Right lobe of liver (tissue), 6 donors: ENCODE measurements at regions not wholly inside any gene's neighbourhood (a gene's known extent, or its start where the extent isn't known, plus 50 kb on each side); places are given as distances from the start of the nearest gene placed in this dataset.
"Not testable (repeated sequence)": the region's sequence is repeated elsewhere in the genome, so short reads cannot be mapped to it uniquely, and the experiment has no call there.

Experiments used
- ATAC-seq, 4 donors: fragments of 200-7000 bp; cut with Tn5 transposase; one replicate each; pipeline ENCODE4 v1.9.1; 2020; ENCODE audit warnings: mild to moderate bottlenecking in 4 of 4, moderate library complexity in 4 of 4
- DNase-seq, 3 donors: peaks; one replicate each; pipeline ENCODE4 v3.0.0-alpha.2; 2020
- H3K27ac ChIP-seq, 3 donors: fragments of 200-600 bp; one replicate each; pipeline ENCODE4 v1.8.0; 2022
- H3K27me3 ChIP-seq, 2 donors: fragments of 200-600 bp; one replicate each; pipeline ENCODE4 v1.8.0; 2022
- H3K36me3 ChIP-seq, 4 donors: fragments of 200-600 bp; sonication (generic) in 1 of 4; one replicate each; pipeline versions ENCODE4 v1.5.1 to v1.8.0; 2017 to 2022; ENCODE audit warnings: control low read depth in 1 of 4
- H3K4me1 ChIP-seq, 4 donors: fragments of 200-600 bp; sonication (generic) in 1 of 4; one replicate each; pipeline versions ENCODE4 v1.5.1 to v1.8.0; 2017 to 2022; ENCODE audit warnings: control low read depth in 1 of 4
- H3K4me3 ChIP-seq, 3 donors: fragments of 200-600 bp; one replicate each; pipeline ENCODE4 v1.8.0; 2022
- H3K9me3 ChIP-seq, 4 donors: fragments of 200-600 bp; sonication (generic) in 1 of 4; one replicate each; pipeline versions ENCODE4 v1.5.1 to v1.8.0; 2017 to 2022; ENCODE audit warnings: control low read depth in 1 of 4
- CTCF ChIP-seq, 4 donors: fragments of 200-600 bp in 3 of 4; fragments of 450-650 bp in 1 of 4; IDR thresholded peaks; one replicate each; pipeline versions ENCODE4 v1.5.1 to v1.8.0; 2016 to 2022; ENCODE audit warnings: antibody characterized with exemption in 4 of 4, mild to moderate bottlenecking in 2 of 4
- POLR2A ChIP-seq: fragments of 450-650 bp; IDR thresholded peaks from one replicate; pipeline ENCODE4 v1.6.1; 2017; ENCODE audit warnings: antibody characterized with exemption, mild to moderate bottlenecking
- WGBS: methylation state at CpG from one replicate; pipeline ENCODE4 v1.1.6; 2018; ENCODE audit warnings: low coverage, low lambda C conversion rate; ENCODE audit not compliant: insufficient coverage; ENCODE audit errors: missing lambda C conversion rate; 5-methylcytosine and 5-hydroxymethylcytosine counted together
- intact Hi-C, 2 donors: fragments of 100-400 bp; cut with DNase I; formaldehyde crosslinking; loops; one replicate each; pipeline versions ENCODE4 v1.11.2 to v1.14.1; 2022
- donor health status: DM: no; HTN: yes; CAD: no.
- donor health status: DM: no; HTN: no; CAD: no.
- donor health status: DM: no; HTN: no; CAD: no.
- donor health status: DM: no; HTN: yes; CAD: no.
- donor health status: DM: no; HTN: yes; CAD: no.

DNA sequence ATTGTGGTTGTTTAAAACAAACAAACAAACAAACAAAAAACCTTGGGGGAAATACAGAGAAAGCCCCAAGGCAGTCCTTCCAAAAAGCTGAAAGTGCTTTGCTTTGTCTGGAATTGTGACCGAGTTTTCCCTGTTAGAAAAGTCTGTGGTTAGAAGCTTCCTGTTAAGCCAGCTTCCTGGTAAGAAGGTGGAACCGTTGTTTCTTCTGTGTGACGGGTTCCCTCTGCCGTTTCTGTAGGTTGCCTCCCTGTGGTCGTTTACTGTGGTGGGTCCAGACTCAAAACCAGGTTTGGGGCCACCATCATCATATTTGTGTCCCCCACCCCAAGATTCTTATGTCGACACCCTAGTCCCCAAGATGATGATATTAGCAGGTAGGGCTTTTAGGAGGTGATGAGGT, 371.4 kb upstream of the AMELY start:
- H3K4me1 ChIP-seq = no peaks in the 10 kb centered on the region
- DNase-seq = no peak
- no CpG with 5 or more reads among the region's 6 CpGs for WGBS
- H3K27me3 ChIP-seq = no peaks in the 10 kb centered on the region
- H3K36me3 ChIP-seq = no peaks in the 10 kb centered on the region
- ATAC-seq = no peak
- H3K4me3 ChIP-seq = no peak overlapping the region
- no peaks in the 10 kb centered on the region for H3K9me3 ChIP-seq
- intact Hi-C loops = no loop called here
- no peak overlapping the region for H3K27ac ChIP-seq
- no peak for TF ChIP-seq POLR2A
- no peak for TF ChIP-seq CTCF (IDR thresholded peaks at IDR 0.05)

GRCh38 chrY:7280151-7280740, 368.7 kb upstream of the AMELY start:
- intact Hi-C loops, H3K27ac ChIP-seq, ATAC-seq, DNase-seq, H3K36me3 ChIP-seq, H3K9me3 ChIP-seq, H3K4me3 ChIP-seq, H3K4me1 ChIP-seq, H3K27me3 ChIP-seq: not testable (repeated sequence)
- WGBS = no CpG with 5 or more reads among the region's 8 CpGs

GRCh38 chrY:7275751-7276150, 364.2 kb upstream of the AMELY start:
- no CpG with 5 or more reads among the region's 11 CpGs for WGBS
- Histone ChIP-seq H3K9me3 (no peaks in the 10 kb centered on the region), H3K27ac (no peak overlapping the region), H3K27me3 (no peaks in the 10 kb centered on the region), H3K4me1 (no peaks in the 10 kb centered on the region), H3K4me3 (no peak overlapping the region), H3K36me3 (no peaks in the 10 kb centered on the region)
- ATAC-seq (no peak), DNase-seq (no peak)
- intact Hi-C loops = no loop called here
- TF ChIP-seq CTCF (IDR thresholded peaks at IDR 0.05) (no peak), POLR2A (no peak)

GRCh38 chrY:7275014-7275413, 363.5 kb upstream of the AMELY start:
- Histone ChIP-seq H3K9me3 (no peaks in the 10 kb centered on the region), H3K27me3 (no peaks in the 10 kb centered on the region), H3K36me3 (no peaks in the 10 kb centered on the region), H3K27ac (no peak overlapping the region), H3K4me1 (no peaks in the 10 kb centered on the region), H3K4me3 (no peak overlapping the region)
- no CpG with 5 or more reads among the region's 18 CpGs for WGBS
- TF ChIP-seq CTCF (IDR thresholded peaks at IDR 0.05) (no peak), POLR2A (no peak)
- intact Hi-C loops = no loop called here
- ATAC-seq (no peak), DNase-seq (no peak)

DNA sequence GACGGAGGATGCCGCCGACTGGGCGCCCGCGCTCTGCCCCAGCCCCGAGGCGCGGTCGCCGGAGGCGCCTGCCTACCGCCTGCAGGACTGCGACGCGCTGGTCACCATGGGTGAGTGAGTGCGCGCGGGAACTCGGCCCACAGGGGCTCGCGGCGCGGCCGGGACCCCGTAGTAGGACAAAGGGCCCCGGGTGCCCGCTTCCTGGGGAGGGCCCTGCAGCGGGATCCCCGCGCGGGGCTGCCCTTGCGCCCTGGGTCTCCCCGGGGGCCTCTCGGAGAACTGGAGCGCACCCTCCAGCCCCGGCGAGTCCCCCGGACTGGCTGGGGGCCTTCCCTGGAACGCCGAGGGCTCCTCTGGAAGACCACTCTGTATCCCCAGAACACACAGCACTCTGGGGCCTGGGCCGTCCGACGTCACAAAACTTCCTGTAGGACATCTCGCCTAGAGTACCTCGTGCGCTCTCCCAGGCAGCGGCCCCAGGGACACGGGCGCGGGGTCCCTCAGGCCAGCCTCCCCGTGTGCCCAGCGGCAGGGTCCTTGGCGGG, 362.9 kb upstream of the AMELY start:
- no peaks in the 10 kb centered on the region for H3K4me1 ChIP-seq
- ATAC-seq (peak in 1 of 4 donors; percentile 17), DNase-seq (peak in 1 of 3 donors; percentile 44)
- intact Hi-C loops = no loop called here
- H3K36me3 ChIP-seq = no peaks in the 10 kb centered on the region
- TF ChIP-seq POLR2A (no peak), CTCF (IDR thresholded peaks at IDR 0.05) (no peak)
- no peaks in the 10 kb centered on the region for H3K9me3 ChIP-seq
- whole genome bisulfite sequencing = no CpG with 5 or more reads among the region's 54 CpGs
- no peak overlapping the region for H3K27ac ChIP-seq
- no peak overlapping the region for H3K4me3 ChIP-seq
- no peaks in the 10 kb centered on the region for H3K27me3 ChIP-seq
